Mesenchymal stem cell (in vitro differentiated cells and primary cell): ENCODE measurements at regions not wholly inside any gene's neighbourhood (a gene's known extent, or its start where the extent isn't known, plus 50 kb on each side); places are given as distances from the start of the nearest gene placed in this dataset.

Experiments
- DNase-seq: peaks from one replicate; pipeline ENCODE4 v3.0.0-alpha.2; 2013
- H2AFZ ChIP-seq: one replicate; pipeline ENCODE4 v1.6.1; 2013; ENCODE audit warnings: low read depth, mild to moderate bottlenecking, control low read depth, inconsistent platforms, low read length, moderate library complexity
- H2AK5ac ChIP-seq: 2 replicates; pipeline ENCODE4 v1.6.1; 2013; ENCODE audit warnings: low read length, moderate library complexity, mild to moderate bottlenecking, inconsistent platforms; ENCODE audit not compliant: severe bottlenecking
- H2BK120ac ChIP-seq: one replicate; pipeline ENCODE4 v1.6.1; 2013; ENCODE audit warnings: low read depth, mild to moderate bottlenecking, inconsistent platforms, low read length, moderate library complexity
- H2BK12ac ChIP-seq, 2 experiments: one replicate each; pipeline ENCODE4 v1.6.1; 2013; ENCODE audit warnings: inconsistent platforms in 2 of 2, low read length in 2 of 2, mild to moderate bottlenecking in 2 of 2, moderate library complexity in 2 of 2, control low read depth in 1 of 2
- H2BK15ac ChIP-seq: one replicate; pipeline ENCODE4 v1.6.1; 2013; ENCODE audit warnings: mild to moderate bottlenecking, low read depth, inconsistent platforms; ENCODE audit not compliant: poor library complexity, severe bottlenecking
- H2BK5ac ChIP-seq: 2 replicates; pipeline ENCODE4 v1.6.1; 2013; ENCODE audit warnings: low read depth, mild to moderate bottlenecking, low read length, control low read depth, inconsistent platforms; ENCODE audit not compliant: poor library complexity, severe bottlenecking
- H3K14ac ChIP-seq, 2 experiments: one replicate each; pipeline ENCODE4 v1.6.1; 2013; ENCODE audit warnings: inconsistent platforms in 2 of 2, low read length in 2 of 2, control low read depth in 1 of 2, mild to moderate bottlenecking in 1 of 2, moderate library complexity in 1 of 2
- H3K18ac ChIP-seq, 2 experiments: one replicate each; pipeline ENCODE4 v1.6.1; 2013; ENCODE audit warnings: inconsistent platforms in 2 of 2, low read length in 2 of 2, control low read depth in 1 of 2, low read depth in 1 of 2, mild to moderate bottlenecking in 1 of 2
- H3K23ac ChIP-seq, 2 experiments: one replicate each; pipeline ENCODE4 v1.6.1; 2013; ENCODE audit warnings: inconsistent platforms in 2 of 2, low read length in 2 of 2, mild to moderate bottlenecking in 2 of 2, moderate library complexity in 2 of 2, control low read depth in 1 of 2
- H3K27ac ChIP-seq: 2 replicates; pipeline ENCODE4 v1.5.1; 2013; ENCODE audit warnings: mild to moderate bottlenecking, moderate library complexity, low read length, control low read depth, inconsistent platforms; ENCODE audit not compliant: poor library complexity, severe bottlenecking
- H3K27me3 ChIP-seq, 2 experiments: 2 replicates each; pipeline versions ENCODE4 v1.6.1 to v1.7.0; 2013; ENCODE audit warnings: low read length in 2 of 2, mild to moderate bottlenecking in 2 of 2, moderate library complexity in 2 of 2, control low read depth in 1 of 2, inconsistent platforms in 1 of 2; ENCODE audit not compliant: control insufficient read depth in 1 of 2, insufficient read depth in 1 of 2
- H3K36me3 ChIP-seq, 2 experiments: 2 replicates each; pipeline versions ENCODE4 v1.6.1 to v1.7.0; 2013; ENCODE audit warnings: low read length in 2 of 2, control low read depth in 1 of 2, inconsistent platforms in 1 of 2, low read depth in 1 of 2, mild to moderate bottlenecking in 1 of 2; ENCODE audit not compliant: insufficient read depth in 2 of 2, control insufficient read depth in 1 of 2
- H3K4ac ChIP-seq, 2 experiments: one replicate each; pipeline ENCODE4 v1.6.1; 2013; ENCODE audit warnings: inconsistent platforms in 2 of 2, low read length in 2 of 2, mild to moderate bottlenecking in 2 of 2, moderate library complexity in 2 of 2, control low read depth in 1 of 2, low read depth in 1 of 2
- H3K4me1 ChIP-seq: 2 replicates; pipeline ENCODE4 v1.6.1; 2013; ENCODE audit warnings: low read depth, low read length, control low read depth; ENCODE audit not compliant: control insufficient read depth, insufficient read depth
- H3K4me2 ChIP-seq: 2 replicates; pipeline ENCODE4 v1.6.1; 2013; ENCODE audit warnings: low read length, mild to moderate bottlenecking, inconsistent platforms; ENCODE audit not compliant: poor library complexity, severe bottlenecking
- H3K4me3 ChIP-seq, 2 experiments: 2 replicates each; pipeline versions ENCODE4 v1.5.1 to v1.7.0; 2013; ENCODE audit warnings: low read length in 2 of 2, mild to moderate bottlenecking in 2 of 2, control low read depth in 1 of 2, low read depth in 1 of 2; ENCODE audit not compliant: insufficient read depth in 1 of 2
- H3K79me1 ChIP-seq: replicated peaks from 2 replicates; pipeline ENCODE4 v1.6.1; 2013; ENCODE audit warnings: mild to moderate bottlenecking, control low read depth, low read length, inconsistent platforms; ENCODE audit not compliant: poor library complexity, severe bottlenecking
- H3K9ac ChIP-seq: 2 replicates; pipeline ENCODE4 v1.7.0; 2013; ENCODE audit warnings: mild to moderate bottlenecking, low read length, moderate library complexity
- H3K9me3 ChIP-seq: 2 replicates; pipeline ENCODE4 v1.7.0; 2013; ENCODE audit warnings: mild to moderate bottlenecking, low read length; ENCODE audit not compliant: control insufficient read depth
- H4K8ac ChIP-seq: one replicate; pipeline ENCODE4 v1.6.1; 2013; ENCODE audit warnings: inconsistent platforms, mild to moderate bottlenecking, low read length, moderate library complexity
- H4K91ac ChIP-seq: one replicate; pipeline ENCODE4 v1.6.1; 2013; ENCODE audit warnings: mild to moderate bottlenecking, low read length, inconsistent platforms
- WGBS: methylation state at CpG from one replicate; pipeline ENCODE4 v1.1.7; 2013; ENCODE audit warnings: mixed read lengths; 5-methylcytosine and 5-hydroxymethylcytosine counted together

GRCh38 chr5:4020400-4020799 lies 424.8 kb downstream of the IRX1 start:
- no peaks in the 10 kb centered on the region for H3K4me1 ChIP-seq
- H2AFZ ChIP-seq: no peak overlapping the region
- H3K9ac ChIP-seq: peak overlapping the region; percentile 92
- no peaks in the 10 kb centered on the region for H3K36me3 ChIP-seq
- no peak overlapping the region for H2BK5ac ChIP-seq
- no peak overlapping the region for H3K18ac ChIP-seq
- H2BK120ac ChIP-seq: no peak overlapping the region
- H4K91ac ChIP-seq: no peak overlapping the region
- H3K79me1 ChIP-seq: no peaks in the 10 kb centered on the region
- no peak overlapping the region for H3K27ac ChIP-seq
- DNase-seq: no peak
- H3K4ac ChIP-seq: no peak overlapping the region
- H3K14ac ChIP-seq: no peak overlapping the region
- H2AK5ac ChIP-seq: no peak overlapping the region
- no peak overlapping the region for H2BK12ac ChIP-seq
- WGBS: 76% methylated on average over 2 of the region's 3 CpGs
- H4K8ac ChIP-seq: no peak overlapping the region
- no peak overlapping the region for H3K4me2 ChIP-seq
- no peak overlapping the region for H2BK15ac ChIP-seq
- H3K9me3 ChIP-seq: no peaks in the 10 kb centered on the region
- H3K23ac ChIP-seq: no peak overlapping the region
- H3K4me3 ChIP-seq: peak overlapping the region in 1 of 2 experiments; percentile 36
- H3K27me3 ChIP-seq: no peaks in the 10 kb centered on the region

- H3K27me3 ChIP-seq: no peaks in the 10 kb centered on the region
- no peaks in the 10 kb centered on the region for H3K36me3 ChIP-seq
- DNase-seq: no peak
- H2AFZ ChIP-seq: no peak overlapping the region
- H4K91ac ChIP-seq: no peak overlapping the region
- H3K27ac ChIP-seq: no peak overlapping the region
- H3K9ac ChIP-seq: no peak overlapping the region
- no peaks in the 10 kb centered on the region for H3K4me1 ChIP-seq
- H3K4ac ChIP-seq: no peak overlapping the region
- H2BK12ac ChIP-seq: no peak overlapping the region
- H3K14ac ChIP-seq: no peak overlapping the region
- no peak overlapping the region for H3K4me2 ChIP-seq
- no peak overlapping the region for H2BK120ac ChIP-seq
- H4K8ac ChIP-seq: no peak overlapping the region
- no peaks in the 10 kb centered on the region for H3K79me1 ChIP-seq
- no peak overlapping the region for H3K4me3 ChIP-seq
- no peak overlapping the region for H2BK5ac ChIP-seq
- H3K23ac ChIP-seq: no peak overlapping the region
- no peak overlapping the region for H2BK15ac ChIP-seq
- H3K18ac ChIP-seq: no peak overlapping the region
- H2AK5ac ChIP-seq: no peak overlapping the region
- 78% methylated on average over 19 of the region's 19 CpGs for WGBS
- H3K9me3 ChIP-seq: no peaks in the 10 kb centered on the region
Measured at GRCh38 chr5:4022056-4022670, 426.5 kb downstream of the IRX1 start.

GRCh38 chr5:4023091-4023752 lies 427.6 kb downstream of the IRX1 start:
- Histone ChIP-seq H3K9ac (peak overlapping the region; percentile 46), H3K18ac (no peak overlapping the region), H3K4me2 (no peak overlapping the region), H2BK15ac (no peak overlapping the region), H2AK5ac (no peak overlapping the region), H4K91ac (no peak overlapping the region), H3K4me3 (peak overlapping the region in 1 of 2 experiments; percentile 46), H3K9me3 (no peaks in the 10 kb centered on the region), H3K27me3 (no peaks in the 10 kb centered on the region), H2AFZ (no peak overlapping the region), H3K4ac (no peak overlapping the region), H3K27ac (no peak overlapping the region), H3K23ac (no peak overlapping the region), H3K36me3 (no peaks in the 10 kb centered on the region), H3K14ac (no peak overlapping the region), H2BK5ac (no peak overlapping the region), H3K79me1 (no peaks in the 10 kb centered on the region), H3K4me1 (no peaks in the 10 kb centered on the region), H4K8ac (no peak overlapping the region), H2BK120ac (no peak overlapping the region), H2BK12ac (no peak overlapping the region)
- 78% methylated on average over 23 of the region's 23 CpGs for WGBS
- DNase-seq: no peak

GRCh38 chr5:4023753-4024335 lies 428.2 kb downstream of the IRX1 start:
- DNase-seq: no peak
- no peak overlapping the region for H3K4ac ChIP-seq
- H3K4me1 ChIP-seq: no peaks in the 10 kb centered on the region
- H3K9ac ChIP-seq: peak overlapping the region; percentile 46
- H3K18ac ChIP-seq: no peak overlapping the region
- no peak overlapping the region for H4K8ac ChIP-seq
- no peak overlapping the region for H4K91ac ChIP-seq
- no peak overlapping the region for H3K14ac ChIP-seq
- H2AK5ac ChIP-seq: no peak overlapping the region
- H3K23ac ChIP-seq: no peak overlapping the region
- H3K27me3 ChIP-seq: no peaks in the 10 kb centered on the region
- no peak overlapping the region for H2BK12ac ChIP-seq
- no peaks in the 10 kb centered on the region for H3K9me3 ChIP-seq
- peak overlapping the region in 1 of 2 experiments; percentile 46 for H3K4me3 ChIP-seq
- no peak overlapping the region for H2BK120ac ChIP-seq
- no peak overlapping the region for H2BK15ac ChIP-seq
- no peak overlapping the region for H3K27ac ChIP-seq
- H3K36me3 ChIP-seq: no peaks in the 10 kb centered on the region
- no peak overlapping the region for H2AFZ ChIP-seq
- H3K4me2 ChIP-seq: no peak overlapping the region
- no peak overlapping the region for H2BK5ac ChIP-seq
- H3K79me1 ChIP-seq: no peaks in the 10 kb centered on the region
